SK-N-SH (cell line): ENCODE measurements at regions not wholly inside any gene's neighbourhood (a gene's known extent, or its start where the extent isn't known, plus 50 kb on each side); places are given as distances from the start of the nearest gene placed in this dataset.

ENCODE experiments used
- CTCF ChIA-PET: fragments of 300-600, 350-600 bp; formaldehyde crosslinking; extraction: SDS; loops from one replicate; lab custom pipeline; 2021; lab: Yijun Ruan, JAX
- POLR2A ChIA-PET: fragments of 350-600 bp; sonication (Branson Sonifier 250); formaldehyde crosslinking; extraction: SDS; loops from one replicate; lab custom pipeline; 2020; ENCODE audit warnings: antibody characterized with exemption, inconsistent platforms; lab: Yijun Ruan, JAX
- DNase-seq: peaks from one replicate; pipeline ENCODE4 v3.0.0; 2012
- H2AFZ ChIP-seq: fragments of 200-600 bp; sonication (generic); 2 replicates; pipeline ENCODE4 v1.8.1; 2016; ENCODE audit warnings: antibody characterized with exemption, mild to moderate bottlenecking, low read depth
- H3F3A ChIP-seq: fragments of 200-600 bp; sonication (generic); replicated peaks from 2 replicates; pipeline ENCODE3; 2016; ENCODE audit warnings: antibody characterized with exemption, mild to moderate bottlenecking; ENCODE audit not compliant: insufficient read depth
- H3K27ac ChIP-seq, 2 experiments: fragments of 200-500 bp in 1 of 2; fragments of 200-600 bp in 1 of 2; sonication (Bioruptor generic) in 1 of 2; sonication (generic), shearing (Covaris generic) in 1 of 2; 2 replicates each; pipeline versions ENCODE4 v1.5.1 to v1.6.1; 2014 to 2016; ENCODE audit warnings: low read depth in 2 of 2, inconsistent platforms in 1 of 2, low read length in 1 of 2, mild to moderate bottlenecking in 1 of 2, mixed read lengths in 1 of 2
- H3K27me3 ChIP-seq: fragments of 200-600 bp; sonication (generic), shearing (Covaris generic); 2 replicates; pipeline ENCODE4 v1.6.1; 2016; ENCODE audit warnings: mixed run types; ENCODE audit not compliant: insufficient read depth
- H3K36me3 ChIP-seq, 2 experiments: fragments of 200-500 bp in 1 of 2; fragments of 200-600 bp in 1 of 2; sonication (Bioruptor generic) in 1 of 2; sonication (generic) in 1 of 2; replicated peaks in 1 of 2; 2 replicates each; pipeline versions ENCODE3 to v1.5.1; 2014 to 2016; ENCODE audit warnings: low read length in 1 of 2, mild to moderate bottlenecking in 1 of 2; ENCODE audit not compliant: insufficient read depth in 2 of 2, control insufficient read depth in 1 of 2
- H3K4me1 ChIP-seq, 2 experiments: fragments of 200-500 bp in 1 of 2; fragments of 200-600 bp in 1 of 2; sonication (Bioruptor generic) in 1 of 2; sonication (generic), shearing (Covaris generic) in 1 of 2; 2 replicates each; pipeline versions ENCODE4 v1.5.1 to v1.6.1; 2014 to 2016; ENCODE audit warnings: low read depth in 1 of 2, low read length in 1 of 2, mixed run types in 1 of 2; ENCODE audit not compliant: insufficient read depth in 2 of 2, control insufficient read depth in 1 of 2
- H3K4me2 ChIP-seq: fragments of 200-600 bp; sonication (generic), shearing (Covaris generic); 2 replicates; pipeline ENCODE4 v1.6.1; 2017; ENCODE audit warnings: mixed run types
- H3K4me3 ChIP-seq, 2 experiments: fragments of 200-500 bp in 1 of 2; fragments of 200-600 bp in 1 of 2; sonication (Bioruptor generic) in 1 of 2; sonication (generic), shearing (Covaris generic) in 1 of 2; 2 replicates each; pipeline versions ENCODE4 v1.5.1 to v1.8.1; 2014 to 2016; ENCODE audit warnings: low read depth in 2 of 2, inconsistent platforms in 1 of 2, low read length in 1 of 2, mild to moderate bottlenecking in 1 of 2, mixed read lengths in 1 of 2, moderate library complexity in 1 of 2
- H3K79me2 ChIP-seq: fragments of 200-600 bp; sonication (generic); 2 replicates; pipeline ENCODE4 v1.8.1; 2017; ENCODE audit warnings: mild to moderate bottlenecking; ENCODE audit not compliant: insufficient read depth
- H3K9ac ChIP-seq: fragments of 200-600 bp; sonication (generic); 2 replicates; pipeline ENCODE4 v1.6.1; 2017; ENCODE audit warnings: mixed run types
- H3K9me2 ChIP-seq: fragments of 200-600 bp; sonication (generic); 2 replicates; pipeline ENCODE4 v1.6.1; 2017; ENCODE audit warnings: mixed run types
- H3K9me3 ChIP-seq: fragments of 200-600 bp; sonication (generic); 2 replicates; pipeline ENCODE4 v1.6.1; 2017; ENCODE audit warnings: mixed run types, mild to moderate bottlenecking, moderate library complexity
- H4K20me1 ChIP-seq: fragments of 200-600 bp; sonication (generic); 2 replicates; pipeline ENCODE4 v1.6.1; 2017; ENCODE audit warnings: mild to moderate bottlenecking, mixed run types; ENCODE audit not compliant: insufficient read depth
- ELF1 ChIP-seq: IDR thresholded peaks from 2 replicates; pipeline ENCODE4 v1.4.0; 2012
- EP300 ChIP-seq, 2 experiments: IDR thresholded peaks; 2 replicates each; pipeline versions ENCODE4 v1.4.0 to v1.6.1; 2012; ENCODE audit warnings: borderline replicate concordance in 1 of 2, low read depth in 1 of 2, low read length in 1 of 2
- FOSL2 ChIP-seq: IDR thresholded peaks from 2 replicates; pipeline ENCODE4 v1.4.0; 2012; ENCODE audit warnings: low read depth, mild to moderate bottlenecking, moderate library complexity, borderline replicate concordance
- FOXM1 ChIP-seq: IDR thresholded peaks from 2 replicates; pipeline ENCODE4 v1.4.0; 2012; ENCODE audit warnings: low read depth, mild to moderate bottlenecking
- JUND ChIP-seq: IDR thresholded peaks from 2 replicates; pipeline ENCODE4 v1.4.0; 2012
- MEF2A ChIP-seq: IDR thresholded peaks from 2 replicates; pipeline ENCODE4 v1.4.0; 2012; ENCODE audit warnings: low read depth, borderline replicate concordance
- NFIC ChIP-seq: IDR thresholded peaks from 2 replicates; pipeline ENCODE4 v1.4.0; 2012; ENCODE audit warnings: borderline replicate concordance
- NRF1 ChIP-seq: IDR thresholded peaks from 2 replicates; pipeline ENCODE4 v1.6.1; 2012; ENCODE audit warnings: low read depth, mild to moderate bottlenecking, low read length
- PBX3 ChIP-seq: IDR thresholded peaks from 2 replicates; pipeline ENCODE4; 2012
- RAD21 ChIP-seq: IDR thresholded peaks from 2 replicates; pipeline ENCODE4 v1.6.1; 2012; ENCODE audit warnings: mild to moderate bottlenecking, low read length
- RCOR1 ChIP-seq: fragments of 150-350 bp; IDR thresholded peaks from 2 replicates; pipeline ENCODE4 v1.6.1; 2017; ENCODE audit warnings: antibody characterized with exemption, low read length
- REST ChIP-seq: IDR thresholded peaks from 2 replicates; pipeline ENCODE4 v1.6.1; 2012; ENCODE audit warnings: mild to moderate bottlenecking, low read depth, low read length, moderate library complexity
- RXRA ChIP-seq: IDR thresholded peaks from 2 replicates; pipeline ENCODE4 v1.4.0; 2012; ENCODE audit warnings: low read depth, mild to moderate bottlenecking, borderline replicate concordance
- TAF1 ChIP-seq: IDR thresholded peaks from 2 replicates; pipeline ENCODE4 v1.6.1; 2012; ENCODE audit warnings: low read depth, mild to moderate bottlenecking, low read length, moderate library complexity, borderline replicate concordance
- TCF12 ChIP-seq: IDR thresholded peaks from 2 replicates; pipeline ENCODE4 v1.4.0; 2012
- TEAD4 ChIP-seq: IDR thresholded peaks from 2 replicates; pipeline ENCODE4 v1.4.0; 2012; ENCODE audit warnings: mild to moderate bottlenecking, borderline replicate concordance; ENCODE audit not compliant: insufficient read depth
- YY1 ChIP-seq: IDR thresholded peaks from 2 replicates; pipeline ENCODE4 v1.4.0; 2012; ENCODE audit warnings: low read depth, mild to moderate bottlenecking
- ZBTB33 ChIP-seq: IDR thresholded peaks from 2 replicates; pipeline ENCODE4 v1.4.0; 2012; ENCODE audit warnings: low read depth, borderline replicate concordance
- WGBS: methylation state at CpG from one replicate; pipeline ENCODE4 v1.1.6; 2017; ENCODE audit warnings: low lambda C conversion rate; 5-methylcytosine and 5-hydroxymethylcytosine counted together

- Histone ChIP-seq H3K79me2 (no peaks in the 10 kb centered on the region), H3K27me3 (no peaks in the 10 kb centered on the region), H4K20me1 (no peaks in the 10 kb centered on the region), H3K9ac (no peak overlapping the region), H3K9me2 (no peaks in the 10 kb centered on the region), H3K27ac (peak overlapping the region; percentile 16 to 32; a peak in 3 of 4 replicates), H3K4me3 (no peak overlapping the region), H3F3A (peaks cover 10% of the 10 kb centered on the region), H2AFZ (no peak overlapping the region), H3K9me3 (no peaks in the 10 kb centered on the region), H3K36me3 (no peaks in the 10 kb centered on the region), H3K4me1 (peaks cover 0 to 23% of the 10 kb centered on the region in 2 experiments; a peak in 3 of 4 replicates), H3K4me2 (peak overlapping the region; percentile 45; the same call in 1 of the 2 replicates)
- 60% methylated on average over 2 of the region's 2 CpGs for WGBS
- TF ChIP-seq EP300 (IDR thresholded peaks at IDR 0.05; ENCODE audit: borderline replicate concordance in 1 of 2, low read depth in 1 of 2, low read length in 1 of 2) = peak in 1 of 2 experiments; percentile 65; a peak in 2 of 4 replicates
- peak; percentile 59; the same call in 1 of the 2 replicates for TF ChIP-seq TEAD4
- TF ChIP-seq TAF1 = no peak
- peak; percentile 79 for TF ChIP-seq PBX3
- peak; percentile 44; the same call in 1 of the 2 replicates for TF ChIP-seq RXRA
- no peak for TF ChIP-seq RAD21
- TF ChIP-seq TCF12 = peak; percentile 73
- peak; percentile 80 for TF ChIP-seq NFIC
- no peak for TF ChIP-seq YY1
- peak; percentile 42 for TF ChIP-seq JUND
- peak; percentile 50; the same call in 1 of the 2 replicates for TF ChIP-seq FOSL2
- no peak for TF ChIP-seq FOXM1
- ChIA-PET POLR2A (no interaction called here), CTCF (interaction anchor here (1.2 kb wide), 1 partner anchor 33 kb away, joined by 3 read pairs; no protein-coding TSS in a partner anchor)
- no peak for DNase-seq
Measured at GRCh38 chr6:121881974-121882667, 446.7 kb downstream of the GJA1 start.

GRCh38 chr6:121884091-121884490, 448.6 kb downstream of the GJA1 start:
- Histone ChIP-seq H3K36me3 (no peaks in the 10 kb centered on the region), H3K4me1 (peaks cover 0 to 23% of the 10 kb centered on the region in 2 experiments; a peak in 3 of 4 replicates), H3K79me2 (no peaks in the 10 kb centered on the region), H3K4me2 (no peak overlapping the region), H3K4me3 (no peak overlapping the region), H3K9me3 (no peaks in the 10 kb centered on the region), H3K27me3 (no peaks in the 10 kb centered on the region), H3F3A (peaks cover 4% of the 10 kb centered on the region), H3K27ac (no peak overlapping the region), H3K9ac (no peak overlapping the region), H4K20me1 (no peaks in the 10 kb centered on the region), H2AFZ (no peak overlapping the region), H3K9me2 (no peaks in the 10 kb centered on the region)
- CTCF ChIA-PET = no interaction called here
- WGBS = 84% methylated on average over 4 of the region's 4 CpGs
- no peak for DNase-seq
- POLR2A ChIA-PET = no interaction called here
- TF ChIP-seq PBX3 (no peak), REST (no peak), JUND (no peak), RAD21 (no peak), RCOR1 (no peak), ELF1 (no peak), EP300 (IDR thresholded peaks at IDR 0.05; ENCODE audit: borderline replicate concordance in 1 of 2, low read depth in 1 of 2, low read length in 1 of 2) (no peak), NRF1 (no peak), FOXM1 (no peak), MEF2A (no peak), YY1 (no peak), ZBTB33 (no peak)
